ENCODE measurements at regions not wholly inside any gene's neighbourhood (a gene's known extent, or its start where the extent isn't known, plus 50 kb on each side); places are given as distances from the start of the nearest gene placed in this dataset.

DNA sequence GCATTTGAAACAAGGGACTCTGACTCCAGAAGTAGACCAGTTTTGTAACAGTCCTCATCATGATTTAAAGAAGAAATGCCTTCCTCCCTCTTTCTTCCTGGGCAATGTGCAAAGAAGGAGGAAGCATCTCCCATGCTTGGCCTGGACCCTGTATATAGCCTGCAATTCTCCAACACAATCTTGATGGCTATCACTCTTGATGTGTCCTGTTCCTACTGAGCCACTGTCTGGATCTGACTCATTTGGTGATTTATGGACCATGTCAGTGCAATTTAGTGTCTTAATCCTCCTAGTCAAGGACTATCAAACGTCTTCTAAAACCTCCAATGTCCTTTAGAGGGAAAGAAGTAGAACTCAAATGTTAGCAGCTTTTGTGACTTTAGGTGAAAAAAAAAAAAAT lies 697.3 kb downstream of the TLR4 start:
- in situ Hi-C loops (cut with HindIII; ENCODE audit: low pct_unique_long_range_greater_than_20kb, low sequenced_read_pairs) (no loop called here), intact Hi-C loops (cut with micrococcal nuclease; ENCODE audit: unreplicated experiment) (no loop called here)
- no peaks in the 10 kb centered on the region for H3K4me1 ChIP-seq (ENCODE audit: control insufficient read depth, insufficient read depth, low read length)
- H3K36me3 ChIP-seq (ENCODE audit: control insufficient read depth, insufficient read depth, low read length) = no peaks in the 10 kb centered on the region
- no peak overlapping the region for H3K27ac ChIP-seq (ENCODE audit: low read length)
- no peak for ATAC-seq
- BruUV-seq (replicated peaks) = no TSS peak
- no peak overlapping the region for H3K4me3 ChIP-seq (ENCODE audit: low read depth in 2 of 2, low read length in 2 of 2)
- TF ChIP-seq, protein P1, sequence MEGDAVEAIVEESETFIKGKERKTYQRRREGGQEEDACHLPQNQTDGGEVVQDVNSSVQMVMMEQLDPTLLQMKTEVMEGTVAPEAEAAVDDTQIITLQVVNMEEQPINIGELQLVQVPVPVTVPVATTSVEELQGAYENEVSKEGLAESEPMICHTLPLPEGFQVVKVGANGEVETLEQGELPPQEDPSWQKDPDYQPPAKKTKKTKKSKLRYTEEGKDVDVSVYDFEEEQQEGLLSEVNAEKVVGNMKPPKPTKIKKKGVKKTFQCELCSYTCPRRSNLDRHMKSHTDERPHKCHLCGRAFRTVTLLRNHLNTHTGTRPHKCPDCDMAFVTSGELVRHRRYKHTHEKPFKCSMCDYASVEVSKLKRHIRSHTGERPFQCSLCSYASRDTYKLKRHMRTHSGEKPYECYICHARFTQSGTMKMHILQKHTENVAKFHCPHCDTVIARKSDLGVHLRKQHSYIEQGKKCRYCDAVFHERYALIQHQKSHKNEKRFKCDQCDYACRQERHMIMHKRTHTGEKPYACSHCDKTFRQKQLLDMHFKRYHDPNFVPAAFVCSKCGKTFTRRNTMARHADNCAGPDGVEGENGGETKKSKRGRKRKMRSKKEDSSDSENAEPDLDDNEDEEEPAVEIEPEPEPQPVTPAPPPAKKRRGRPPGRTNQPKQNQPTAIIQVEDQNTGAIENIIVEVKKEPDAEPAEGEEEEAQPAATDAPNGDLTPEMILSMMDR (IDR thresholded peaks at IDR 0.05) = no peak
- no peak for TF ChIP-seq TCF7L2 (IDR thresholded peaks at IDR 0.05; ENCODE audit: low read depth, low read length)
- TF ChIP-seq POLR2AphosphoS5 (IDR thresholded peaks at IDR 0.05; ENCODE audit: low read depth, low read length) = no peak
- no peak for TF ChIP-seq SIN3A (IDR thresholded peaks at IDR 0.05; ENCODE audit: borderline replicate concordance, insufficient read depth, low read depth, low read length)
- TF ChIP-seq, protein P2, sequence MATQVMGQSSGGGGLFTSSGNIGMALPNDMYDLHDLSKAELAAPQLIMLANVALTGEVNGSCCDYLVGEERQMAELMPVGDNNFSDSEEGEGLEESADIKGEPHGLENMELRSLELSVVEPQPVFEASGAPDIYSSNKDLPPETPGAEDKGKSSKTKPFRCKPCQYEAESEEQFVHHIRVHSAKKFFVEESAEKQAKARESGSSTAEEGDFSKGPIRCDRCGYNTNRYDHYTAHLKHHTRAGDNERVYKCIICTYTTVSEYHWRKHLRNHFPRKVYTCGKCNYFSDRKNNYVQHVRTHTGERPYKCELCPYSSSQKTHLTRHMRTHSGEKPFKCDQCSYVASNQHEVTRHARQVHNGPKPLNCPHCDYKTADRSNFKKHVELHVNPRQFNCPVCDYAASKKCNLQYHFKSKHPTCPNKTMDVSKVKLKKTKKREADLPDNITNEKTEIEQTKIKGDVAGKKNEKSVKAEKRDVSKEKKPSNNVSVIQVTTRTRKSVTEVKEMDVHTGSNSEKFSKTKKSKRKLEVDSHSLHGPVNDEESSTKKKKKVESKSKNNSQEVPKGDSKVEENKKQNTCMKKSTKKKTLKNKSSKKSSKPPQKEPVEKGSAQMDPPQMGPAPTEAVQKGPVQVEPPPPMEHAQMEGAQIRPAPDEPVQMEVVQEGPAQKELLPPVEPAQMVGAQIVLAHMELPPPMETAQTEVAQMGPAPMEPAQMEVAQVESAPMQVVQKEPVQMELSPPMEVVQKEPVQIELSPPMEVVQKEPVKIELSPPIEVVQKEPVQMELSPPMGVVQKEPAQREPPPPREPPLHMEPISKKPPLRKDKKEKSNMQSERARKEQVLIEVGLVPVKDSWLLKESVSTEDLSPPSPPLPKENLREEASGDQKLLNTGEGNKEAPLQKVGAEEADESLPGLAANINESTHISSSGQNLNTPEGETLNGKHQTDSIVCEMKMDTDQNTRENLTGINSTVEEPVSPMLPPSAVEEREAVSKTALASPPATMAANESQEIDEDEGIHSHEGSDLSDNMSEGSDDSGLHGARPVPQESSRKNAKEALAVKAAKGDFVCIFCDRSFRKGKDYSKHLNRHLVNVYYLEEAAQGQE (IDR thresholded peaks at IDR 0.05; ENCODE audit: insufficient read depth in 1 of 2, low read depth in 2 of 2, low read length in 1 of 2) = no peak
- no peaks in the 10 kb centered on the region for H3K9me3 ChIP-seq (ENCODE audit: control insufficient read depth, insufficient read depth, low read depth, low read length)
- no peak for DNase-seq (ENCODE audit: low read depth, low spot score)
- CTCF ChIA-PET = no interaction called here
- H3K27me3 ChIP-seq (ENCODE audit: control insufficient read depth, insufficient read depth, low read length) = no peaks in the 10 kb centered on the region
- POLR2A ChIA-PET = no interaction called here

- Histone ChIP-seq H3K4me1 (ENCODE audit: control insufficient read depth, insufficient read depth, low read length) (no peaks in the 10 kb centered on the region), H3K36me3 (ENCODE audit: control insufficient read depth, insufficient read depth, low read length) (no peaks in the 10 kb centered on the region), H3K9me3 (ENCODE audit: control insufficient read depth, insufficient read depth, low read depth, low read length) (no peaks in the 10 kb centered on the region), H3K4me3 (ENCODE audit: low read depth in 2 of 2, low read length in 2 of 2) (no peak overlapping the region), H3K27me3 (ENCODE audit: control insufficient read depth, insufficient read depth, low read length) (no peaks in the 10 kb centered on the region), H3K27ac (ENCODE audit: low read length) (no peak overlapping the region)
- ChIA-PET CTCF (no interaction called here), POLR2A (no interaction called here)
- no TSS peak for BruUV-seq (replicated peaks)
- TF ChIP-seq, protein P2 (IDR thresholded peaks at IDR 0.05; ENCODE audit: insufficient read depth in 1 of 2, low read depth in 2 of 2, low read length in 1 of 2) = no peak
- TF ChIP-seq, protein P1 (IDR thresholded peaks at IDR 0.05) = no peak
- TF ChIP-seq POLR2AphosphoS5 (IDR thresholded peaks at IDR 0.05; ENCODE audit: low read depth, low read length) = no peak
- TF ChIP-seq SIN3A (IDR thresholded peaks at IDR 0.05; ENCODE audit: borderline replicate concordance, insufficient read depth, low read depth, low read length) = no peak
- no peak for TF ChIP-seq TCF7L2 (IDR thresholded peaks at IDR 0.05; ENCODE audit: low read depth, low read length)
- intact Hi-C loops (cut with micrococcal nuclease; ENCODE audit: unreplicated experiment) (no loop called here), in situ Hi-C loops (cut with HindIII; ENCODE audit: low pct_unique_long_range_greater_than_20kb, low sequenced_read_pairs) (no loop called here)
- DNase-seq (ENCODE audit: low read depth, low spot score) (no peak), ATAC-seq (no peak)
These were observed 710.5 kb downstream of the TLR4 start for GRCh38 chr9:118414676-118415075.

Data from Panc1 (cell line).